GM13976 (cell line): ENCODE measurements at regions not wholly inside any gene's neighbourhood (a gene's known extent, or its start where the extent isn't known, plus 50 kb on each side); places are given as distances from the start of the nearest gene placed in this dataset.

Experiments used
- DNase-seq: peaks from one replicate; pipeline ENCODE4 v3.0.0; 2012; ENCODE audit warnings: low spot score
- CTCF ChIP-seq: IDR thresholded peaks from 2 replicates; pipeline ENCODE4 v1.5.1; 2012; ENCODE audit warnings: borderline replicate concordance, mild to moderate bottlenecking; ENCODE audit not compliant: insufficient read depth; ENCODE audit errors: extremely low read depth, missing control alignments, control extremely low read depth
- in situ Hi-C: fragments of 300-500 bp; cut with MboI; formaldehyde crosslinking; loops from one replicate; pipeline ENCODE4 v1.12.0; 2022; ENCODE audit warnings: low sequenced_read_pairs, mixed read lengths, inconsistent platforms; ENCODE audit not compliant: unreplicated experiment

- in situ Hi-C loops: no loop called here
- DNase-seq: no peak
- TF ChIP-seq CTCF: no peak
Observed at GRCh38 chr10:90175161-90175681, 473.8 kb downstream of the KIF20B start.

DNA sequence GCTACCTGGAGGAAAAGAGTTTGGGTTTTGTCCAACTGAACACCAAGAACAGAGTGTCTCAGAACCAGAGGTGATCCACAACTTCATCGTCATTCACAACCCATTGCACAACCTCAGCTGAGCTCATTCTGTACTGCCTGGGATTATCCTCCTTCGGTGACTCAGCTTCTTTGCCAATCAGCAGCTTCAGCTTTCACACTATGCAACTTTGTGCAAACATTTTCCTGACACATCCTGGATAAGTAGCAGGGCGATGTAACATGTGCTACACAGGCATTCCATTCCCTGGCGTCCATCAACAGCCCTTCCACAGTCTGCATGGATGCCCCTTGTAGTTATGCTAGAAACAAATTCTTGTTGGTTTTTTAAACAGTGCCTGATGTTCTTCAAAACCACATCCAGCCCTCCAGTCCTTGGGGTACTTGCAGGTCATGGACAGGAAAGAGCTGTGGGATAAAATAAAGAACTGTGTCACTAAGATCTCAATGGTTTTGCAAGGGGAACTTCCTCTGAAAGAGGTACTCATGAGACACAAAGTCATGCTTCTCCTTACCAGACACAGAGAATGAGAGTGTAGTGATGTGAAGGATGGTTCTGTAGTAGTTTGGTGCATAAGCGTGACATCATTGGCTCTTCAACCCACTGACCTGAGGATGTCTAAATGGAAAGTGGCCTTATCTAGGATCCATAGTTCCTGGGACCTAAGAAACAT, 478.5 kb downstream of the KIF20B start:
- TF ChIP-seq CTCF: no peak
- no peak for DNase-seq
- in situ Hi-C loops: no loop called here

- DNase-seq: no peak
- TF ChIP-seq CTCF: no peak
- in situ Hi-C loops: no loop called here
Observed at GRCh38 chr10:90180886-90181691, 479.7 kb downstream of the KIF20B start.

DNA sequence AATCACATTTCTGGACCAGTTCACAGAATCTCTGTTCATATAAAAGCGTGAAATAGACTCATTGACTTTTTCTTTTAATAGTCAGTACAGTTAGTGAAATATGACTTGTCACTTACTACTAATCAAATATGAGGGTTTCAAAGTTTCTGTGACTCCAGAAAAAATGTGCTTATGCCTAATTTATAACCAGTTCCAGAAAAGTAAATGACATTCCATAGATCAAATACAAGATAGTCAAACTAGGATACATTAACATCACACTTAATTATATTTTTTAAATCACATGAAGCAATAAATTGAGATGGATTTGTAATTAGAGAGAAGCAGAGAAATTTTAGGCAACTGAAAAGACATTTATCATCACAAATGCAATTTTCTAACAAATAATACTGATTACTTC, 491.4 kb downstream of the KIF20B start:
- in situ Hi-C loops: no loop called here
- DNase-seq: no peak
- TF ChIP-seq CTCF: no peak

DNA sequence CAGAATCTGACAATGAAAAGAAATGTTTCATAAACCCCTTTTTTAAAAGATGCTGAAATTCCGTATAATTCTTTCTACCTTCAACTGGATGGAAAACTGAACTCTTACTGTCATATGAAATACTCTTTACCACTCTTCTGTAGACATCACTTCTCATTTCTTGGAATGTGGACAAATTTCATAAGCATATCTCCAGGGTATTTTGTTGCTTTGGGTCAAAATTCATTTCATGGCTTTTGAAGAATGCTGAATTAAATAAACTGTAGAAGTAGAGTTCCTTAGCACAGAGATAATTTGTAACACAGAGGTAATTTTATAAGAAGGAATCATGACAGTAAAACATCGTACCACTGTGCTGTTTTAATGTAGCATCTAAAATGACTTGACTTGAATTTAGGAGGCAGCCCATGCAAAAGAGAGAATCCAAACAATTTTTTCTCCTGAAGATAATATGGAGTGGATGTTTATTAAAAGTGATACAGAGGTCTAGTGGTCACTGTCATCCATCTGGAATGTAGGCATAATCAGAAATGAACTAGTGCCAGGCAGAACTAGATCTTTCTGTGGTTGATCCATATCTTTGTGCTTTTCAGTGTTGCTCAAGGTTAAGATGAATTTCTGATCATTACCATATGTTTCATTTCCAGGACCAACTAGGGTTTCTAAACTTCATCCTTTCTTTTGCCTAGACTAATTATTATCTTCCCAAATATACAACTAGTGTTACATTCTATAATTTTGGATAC, 492.0 kb downstream of the KIF20B start:
- no peak for DNase-seq
- in situ Hi-C loops: no loop called here
- no peak for TF ChIP-seq CTCF

DNA sequence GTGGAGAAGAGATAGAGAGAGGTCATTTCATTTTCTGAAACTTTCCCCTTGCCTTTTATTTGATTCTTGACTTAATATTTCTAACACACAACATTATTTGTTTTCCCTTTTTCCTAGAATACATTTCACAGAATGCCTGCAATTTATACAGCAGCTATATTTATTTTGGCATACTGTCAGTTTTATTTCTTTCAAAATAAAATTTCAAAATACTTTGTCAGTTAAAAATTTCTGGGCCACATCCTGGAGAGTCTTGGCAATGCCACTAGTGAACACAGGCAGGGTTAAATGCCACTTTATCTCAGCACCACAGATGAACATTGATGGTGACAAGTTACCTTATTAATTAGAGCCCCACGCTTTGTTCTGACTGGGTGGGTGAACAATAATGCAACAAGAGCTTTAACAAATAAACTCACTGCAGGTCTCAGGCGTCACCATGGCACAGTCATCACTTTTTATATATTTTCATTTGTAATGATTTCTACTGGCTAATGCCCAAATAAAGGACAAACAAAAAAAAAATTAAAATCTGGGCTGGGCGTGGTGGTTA, 494.0 kb downstream of the KIF20B start:
- in situ Hi-C loops: no loop called here

More for the DNA sequence above, 494.0 kb downstream of the KIF20B start:
- no peak for DNase-seq
- TF ChIP-seq CTCF: no peak
